Uterus (tissue), 2 donors: ENCODE measurements at regions not wholly inside any gene's neighbourhood (a gene's known extent, or its start where the extent isn't known, plus 50 kb on each side); places are given as distances from the start of the nearest gene placed in this dataset.

Experiments used
- CTCF ChIP-seq, 4 experiments: fragments of 200-600 bp in 2 of 4; fragments of 450-650 bp in 2 of 4; sonication (generic) in 2 of 4; IDR thresholded peaks; one replicate each; pipeline ENCODE4 v1.5.1; 2016 to 2019; ENCODE audit warnings: antibody characterized with exemption in 4 of 4, mild to moderate bottlenecking in 2 of 4, moderate library complexity in 1 of 4
- POLR2A ChIP-seq, 2 donors: fragments of 450-650 bp; IDR thresholded peaks; one replicate each; pipeline ENCODE4 v1.6.1; 2016; ENCODE audit warnings: antibody characterized with exemption in 2 of 2, mild to moderate bottlenecking in 1 of 2, moderate library complexity in 1 of 2

- no peak for TF ChIP-seq CTCF (IDR thresholded peaks at IDR 0.05)
- no peak for TF ChIP-seq POLR2A (IDR thresholded peaks at IDR 0.05)
Observed at GRCh38 chr9:33728613-33729012, 66.7 kb upstream of the PRSS3 start.
